RKO (cell line): ENCODE measurements at regions not wholly inside any gene's neighbourhood (a gene's known extent, or its start where the extent isn't known, plus 50 kb on each side); places are given as distances from the start of the nearest gene placed in this dataset.
"Not testable (repeated sequence)": the region's sequence is repeated elsewhere in the genome, so short reads cannot be mapped to it uniquely, and the experiment has no call there.

Experiments
- DNase-seq: peaks from one replicate; pipeline ENCODE4 v3.0.0-alpha.2; 2016; ENCODE audit warnings: low spot score

DNA sequence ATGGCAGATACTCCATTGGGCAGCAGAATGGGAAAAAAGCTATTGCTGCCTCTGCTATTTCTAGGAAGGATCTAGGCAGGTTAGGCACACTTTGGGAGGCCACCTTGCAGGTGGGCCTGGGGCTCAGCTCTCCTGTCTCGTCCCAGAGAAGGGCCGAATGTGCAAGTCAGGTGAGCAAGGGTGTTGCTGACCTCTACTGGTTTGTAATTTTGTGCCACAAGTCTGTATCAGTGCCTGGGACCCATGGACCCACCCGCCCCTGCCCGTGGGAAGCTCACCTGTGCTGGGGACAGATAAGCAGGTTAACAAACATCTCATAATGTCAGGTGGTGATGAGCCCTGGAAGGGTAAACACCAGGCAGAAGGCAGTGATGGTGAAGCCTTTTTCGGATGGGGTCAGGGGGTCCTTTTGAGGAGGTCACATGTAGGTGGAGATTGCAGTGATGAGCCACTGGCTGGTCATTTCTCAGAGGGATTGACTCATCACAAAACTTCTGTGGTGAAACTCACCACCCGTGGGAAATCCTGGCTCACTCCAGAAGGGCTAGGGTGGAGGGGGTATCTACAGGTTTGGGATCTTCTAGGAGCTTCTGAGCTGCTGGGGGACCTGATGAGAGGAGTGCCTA, 161.3 kb downstream of the KLF13 start:
- no peak for DNase-seq

DNA sequence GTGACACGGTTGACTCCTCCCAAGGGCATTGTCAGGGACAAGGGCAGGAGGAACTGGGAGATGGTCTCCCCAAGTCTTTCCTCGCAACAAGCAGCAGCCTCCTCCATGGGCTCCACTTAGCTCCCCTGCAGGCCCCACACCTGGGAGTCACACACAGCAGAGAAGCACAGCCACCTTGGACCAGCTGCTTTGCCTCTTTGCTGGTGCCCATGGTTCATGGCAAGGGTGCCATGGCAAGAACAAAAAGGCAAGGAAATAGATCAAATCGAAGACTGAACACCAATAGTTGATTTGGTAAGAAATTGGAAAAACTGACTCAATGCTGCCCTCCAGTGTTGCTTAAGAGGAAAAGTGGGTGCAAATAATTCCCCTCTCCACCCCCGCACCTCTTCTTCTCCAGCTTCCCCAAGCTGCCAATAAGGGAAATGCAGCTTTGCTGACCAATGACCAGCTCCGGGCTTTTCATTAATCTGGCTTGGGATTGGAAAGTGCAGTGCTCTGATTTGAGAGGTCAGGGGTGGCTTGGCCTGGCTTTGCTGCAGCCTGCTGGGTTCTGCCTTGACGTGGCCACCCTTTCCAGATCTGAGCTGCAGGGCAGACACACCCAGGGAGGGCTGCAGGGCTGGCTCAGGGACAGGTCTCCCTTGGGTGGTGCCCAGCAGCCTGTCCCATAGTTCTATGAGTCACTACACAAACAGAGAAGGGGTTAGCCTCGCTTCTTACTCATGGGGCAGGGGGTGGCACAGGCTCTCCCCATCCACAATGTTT, 162.0 kb downstream of the KLF13 start:
- peak; percentile 86 for DNase-seq

DNA sequence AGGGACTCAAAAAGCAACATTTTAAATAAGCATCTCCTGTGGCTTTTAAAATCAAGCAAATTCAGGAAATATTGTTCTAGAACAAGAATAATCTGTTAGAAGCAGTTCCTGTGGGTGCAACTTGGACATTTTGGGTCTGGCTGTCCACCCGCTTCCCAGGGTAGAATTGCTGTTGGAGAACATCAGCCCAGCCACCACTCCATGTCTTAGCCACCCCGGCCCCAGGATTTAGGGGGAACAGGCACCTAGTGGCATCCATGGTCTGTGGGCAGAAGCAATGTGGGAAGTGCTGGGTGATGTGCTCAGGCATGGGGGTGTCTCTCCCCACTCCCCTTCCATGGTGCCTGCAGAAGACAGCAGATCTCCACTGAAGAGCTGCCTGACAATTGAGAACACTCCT, 162.6 kb downstream of the KLF13 start:
- no peak for DNase-seq

DNA sequence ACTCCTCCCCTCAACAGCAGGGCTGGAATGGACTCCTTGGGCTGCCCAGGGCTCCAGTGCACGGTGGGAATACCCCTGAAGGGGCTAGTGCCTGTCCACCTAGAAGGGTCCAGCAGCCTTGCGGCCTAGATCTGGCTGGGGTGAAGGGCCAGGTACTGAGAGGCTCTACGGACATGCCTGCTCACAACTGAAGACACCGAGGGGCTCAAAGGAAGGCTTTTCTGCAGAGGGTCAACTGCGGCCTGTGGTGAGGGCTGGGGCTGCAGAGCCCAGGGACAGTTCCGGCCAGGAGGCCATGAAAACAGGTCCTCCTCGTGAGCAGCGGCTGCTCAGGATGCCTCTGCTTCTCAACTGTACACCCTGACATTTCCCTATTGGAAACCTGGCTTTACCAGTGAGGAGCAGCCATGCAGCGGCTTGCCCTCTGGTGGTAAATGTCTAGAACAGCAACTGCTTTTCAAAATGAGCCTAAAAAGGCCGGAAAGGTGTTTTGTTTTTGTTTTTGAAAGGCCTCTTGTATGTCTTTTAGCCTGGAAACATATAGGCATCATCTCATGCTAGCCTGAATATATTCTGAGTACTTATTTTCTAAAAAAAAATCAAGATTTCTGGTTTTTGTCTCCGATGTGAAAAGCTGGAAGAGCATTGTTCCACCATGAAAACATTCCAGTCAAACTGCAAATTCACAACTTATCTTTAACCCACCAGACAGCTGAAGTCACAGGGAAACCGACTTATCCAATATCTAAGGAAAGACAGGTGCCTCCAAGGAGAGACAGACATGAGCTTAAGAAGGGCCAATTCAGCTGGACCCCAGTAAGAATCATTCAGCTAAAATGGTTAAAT, 163.4 kb downstream of the KLF13 start:
- peak; percentile 59 for DNase-seq

DNA sequence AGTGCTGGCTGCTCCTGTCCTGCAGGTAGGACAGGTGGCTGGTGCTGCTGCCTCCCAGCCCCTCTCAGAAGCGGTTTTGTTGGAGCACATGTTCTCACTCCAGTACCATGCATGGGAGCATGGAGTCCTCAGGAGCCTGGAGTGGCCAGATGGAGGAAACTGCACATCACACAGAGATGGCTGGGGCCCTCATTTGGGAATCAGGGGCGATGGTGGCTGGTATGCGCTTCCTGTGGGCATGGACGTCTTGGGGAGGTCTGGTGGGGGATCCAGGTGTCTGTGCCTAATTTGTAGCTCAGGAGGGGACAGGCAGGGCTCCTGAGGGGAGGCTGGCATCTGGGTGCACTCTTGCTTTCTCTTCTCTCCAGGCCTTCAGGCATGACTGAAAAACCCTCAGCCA, 168.2 kb downstream of the KLF13 start:
- DNase-seq: no peak

DNA sequence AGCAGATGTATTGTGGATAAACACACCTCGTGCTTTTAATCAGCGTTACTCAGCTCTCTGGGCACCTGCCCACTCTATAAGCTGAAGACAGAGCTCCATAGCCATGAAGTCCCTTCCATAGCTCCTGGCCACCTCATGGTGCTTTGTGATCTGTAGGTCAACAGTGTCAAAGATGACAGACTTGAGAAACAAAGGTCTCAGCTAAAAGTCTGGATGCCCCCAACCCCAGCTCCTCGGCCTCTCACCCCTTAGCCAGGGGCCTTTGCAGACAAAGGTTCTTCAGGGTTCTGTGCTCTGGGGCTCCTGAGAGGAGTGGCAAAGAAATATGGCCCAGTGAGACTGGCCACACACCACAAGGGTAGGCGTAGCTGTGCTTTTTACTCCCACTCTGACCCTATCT, 168.6 kb downstream of the KLF13 start:
- no peak for DNase-seq

DNA sequence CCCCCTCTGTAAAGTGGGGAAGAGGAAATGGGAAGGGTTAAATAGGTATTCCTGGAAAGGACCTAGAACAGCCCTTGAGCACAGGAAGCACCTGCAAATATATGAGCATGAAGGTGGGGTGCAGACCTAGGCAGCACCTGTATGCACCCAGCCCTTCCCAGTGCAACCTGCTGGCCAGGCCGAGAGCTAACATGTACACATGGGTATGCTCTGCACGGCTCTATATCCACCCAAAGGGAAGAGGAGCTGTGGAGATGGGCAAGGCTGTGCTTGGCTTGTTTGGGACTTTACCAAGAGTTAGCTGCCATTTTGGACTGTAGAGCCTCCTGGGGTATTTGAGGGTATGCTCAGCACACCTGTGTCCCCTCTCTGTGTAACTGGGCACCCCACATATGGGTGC, 171.2 kb downstream of the KLF13 start:
- no peak for DNase-seq

DNA sequence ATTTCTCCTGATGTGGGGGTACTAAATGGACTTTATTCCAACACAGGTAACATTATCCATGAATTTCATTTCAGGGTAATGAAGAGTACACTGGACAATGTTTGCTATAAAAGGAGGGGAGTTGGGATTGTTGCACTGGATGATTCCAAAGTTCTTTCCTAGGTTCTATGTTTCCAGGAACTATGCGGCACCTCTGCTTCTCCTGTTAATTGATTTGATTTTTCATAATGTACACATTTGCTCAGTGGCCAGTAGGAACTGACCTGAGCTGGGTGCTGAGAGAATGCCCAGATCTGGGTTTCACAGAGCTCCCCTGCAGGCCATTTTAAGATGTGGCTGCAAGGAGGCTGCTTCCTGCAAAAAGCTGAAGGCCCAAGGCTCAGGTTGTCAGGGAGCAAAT, 171.7 kb downstream of the KLF13 start:
- DNase-seq: no peak

DNA sequence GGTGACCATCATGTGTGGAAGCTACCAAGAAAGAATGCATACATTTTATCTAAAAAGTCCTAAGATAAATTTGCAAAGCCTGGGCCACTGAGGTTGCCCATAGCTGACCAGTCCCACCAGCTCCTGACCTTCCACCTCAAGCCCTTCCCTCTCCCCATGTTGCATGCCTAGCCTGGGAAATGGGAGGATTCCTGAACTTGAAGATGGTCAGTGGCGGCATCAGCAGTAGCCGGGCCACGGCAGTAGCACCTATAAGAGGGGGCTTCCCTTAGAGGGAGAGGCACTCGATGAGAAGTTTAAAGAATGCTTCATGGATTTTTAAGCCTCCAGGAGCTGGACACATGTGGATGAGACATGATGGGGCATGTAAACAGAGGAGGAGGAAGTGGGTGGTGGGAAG, 172.1 kb downstream of the KLF13 start:
- DNase-seq: no peak

DNA sequence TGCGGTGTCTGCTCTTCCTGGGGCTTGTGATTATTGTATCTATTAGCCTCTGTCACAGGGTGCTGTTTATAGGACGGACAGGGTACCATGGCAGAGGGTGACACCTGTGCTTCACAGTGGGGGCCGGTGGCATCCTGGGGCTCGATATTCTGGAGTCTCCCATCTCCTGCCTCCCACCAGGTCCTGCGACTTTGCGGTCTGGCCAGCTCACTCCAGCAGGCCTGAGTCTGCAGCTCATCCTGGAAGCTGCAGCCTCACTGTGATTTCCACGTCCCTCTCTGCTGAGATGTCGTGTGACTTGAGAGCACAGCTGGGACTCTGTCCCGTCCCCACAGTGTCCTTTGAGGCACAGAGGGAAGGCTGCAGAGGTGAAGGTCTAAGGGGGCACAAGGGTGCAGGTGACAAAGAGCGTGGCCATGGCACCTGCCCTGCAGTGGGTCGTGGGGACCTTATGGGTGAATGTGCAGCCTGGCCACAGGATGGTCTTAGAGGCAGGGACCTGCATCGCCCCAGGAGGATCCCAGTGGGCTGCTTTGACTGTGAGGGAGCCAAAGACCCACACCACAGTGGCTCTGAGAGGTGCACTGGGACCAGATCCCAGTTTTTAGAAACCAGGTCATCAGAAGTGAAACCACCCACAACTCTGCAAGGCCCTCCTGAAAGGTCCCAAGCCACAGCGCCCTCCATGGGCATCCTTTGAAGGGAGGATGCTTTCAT, 172.8 kb downstream of the KLF13 start:
- DNase-seq: no peak

DNA sequence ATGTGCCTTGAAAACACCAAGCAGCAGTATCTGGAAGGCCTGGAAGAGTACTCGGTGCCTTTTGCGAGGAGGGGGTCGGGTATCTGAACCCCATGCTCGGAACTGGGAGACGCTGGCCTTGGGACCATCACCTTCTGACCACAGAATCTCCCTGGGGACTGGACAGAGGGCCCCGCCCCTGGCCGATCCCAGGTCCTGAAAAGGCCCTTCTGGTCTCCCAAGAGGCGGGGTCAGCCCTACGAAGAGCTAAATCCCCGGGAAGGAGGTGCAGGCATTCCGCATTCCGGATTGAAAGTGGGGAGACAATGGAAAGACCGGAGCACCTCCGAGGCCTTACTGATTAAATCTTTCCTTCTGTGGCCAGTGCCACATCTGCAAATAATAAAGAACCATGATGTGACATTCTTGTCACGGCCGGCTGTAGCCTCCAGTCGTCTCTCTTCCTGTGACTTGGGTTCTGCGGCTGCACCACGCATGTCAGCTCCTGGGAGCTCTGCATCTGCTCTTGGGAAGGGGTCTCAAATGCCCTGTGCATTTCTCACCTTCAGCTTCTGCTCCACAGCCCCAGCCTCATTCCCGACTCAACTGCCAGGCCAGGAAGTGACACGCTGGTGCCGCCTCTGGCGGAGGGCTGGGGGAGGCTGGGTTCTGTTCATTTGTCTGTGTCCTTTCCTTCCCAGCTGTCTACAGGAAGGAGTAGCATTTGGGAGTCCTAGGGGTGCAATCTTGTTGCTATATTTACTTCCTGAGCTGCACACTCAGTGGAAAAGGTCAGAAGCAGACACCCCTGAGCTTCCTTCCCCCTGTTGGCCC, 173.5 kb downstream of the KLF13 start:
- no peak for DNase-seq

DNA sequence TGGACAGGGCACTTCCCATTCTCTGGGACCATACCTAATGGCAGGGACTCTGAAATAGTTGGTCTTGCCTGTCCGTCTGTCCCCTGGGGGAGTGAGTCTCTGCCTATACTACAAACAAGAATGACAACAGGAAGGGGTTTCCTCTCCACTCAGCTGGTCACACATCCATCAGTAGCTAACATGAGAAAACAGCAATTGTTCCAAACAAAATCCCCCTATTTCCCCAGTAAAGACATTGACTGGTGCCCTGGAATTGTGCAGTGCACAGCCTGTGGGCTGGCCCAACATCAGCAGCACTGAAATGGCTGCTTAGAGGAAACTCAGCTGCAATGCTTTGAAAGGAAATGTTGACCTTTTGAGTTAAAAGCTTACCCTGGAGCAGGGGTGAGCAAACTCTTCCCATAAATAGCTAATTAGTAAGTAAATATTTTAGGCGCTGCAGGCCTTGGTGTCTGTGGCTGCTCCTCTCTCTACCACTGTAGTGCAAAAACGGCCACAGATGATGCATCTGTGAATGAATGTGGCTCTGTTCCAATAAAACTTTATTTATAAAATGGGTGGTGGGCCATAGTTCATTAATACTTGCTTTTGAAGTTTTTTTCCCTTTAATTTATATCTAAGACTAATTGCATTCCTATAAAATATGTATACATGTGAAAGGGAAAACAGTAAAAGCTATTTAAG, 174.3 kb downstream of the KLF13 start:
- no peak for DNase-seq

DNA sequence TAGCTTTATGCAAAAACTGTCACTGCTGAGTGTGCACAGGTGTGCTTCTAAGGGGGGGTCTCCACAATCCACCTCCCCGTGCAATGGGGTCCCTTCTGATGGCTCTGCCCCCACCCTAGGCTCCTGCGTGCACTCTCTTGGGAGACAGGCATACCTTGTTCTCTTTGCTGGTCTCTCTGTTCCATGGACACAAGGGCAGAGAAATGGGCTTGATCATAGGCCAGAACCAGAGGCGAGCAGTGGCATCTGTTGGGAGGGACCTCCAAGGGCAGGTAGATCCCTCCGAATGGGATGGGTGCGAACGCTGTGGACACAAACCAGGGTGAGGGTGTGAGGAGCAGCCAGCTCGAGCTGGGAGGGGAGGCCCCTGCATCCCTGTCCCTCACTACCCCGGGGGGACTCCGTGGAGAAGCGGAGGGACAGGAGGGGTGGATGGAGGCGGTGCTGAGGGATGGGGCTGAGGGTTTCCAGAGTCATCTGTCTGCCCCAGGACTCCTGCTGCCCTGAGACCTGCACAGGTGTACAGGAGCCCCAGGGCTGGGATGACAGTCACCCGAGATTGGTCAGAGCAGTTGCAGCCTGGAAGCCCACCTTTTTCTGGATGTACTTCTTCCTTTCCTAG, 175.0 kb downstream of the KLF13 start:
- no peak for DNase-seq

DNA sequence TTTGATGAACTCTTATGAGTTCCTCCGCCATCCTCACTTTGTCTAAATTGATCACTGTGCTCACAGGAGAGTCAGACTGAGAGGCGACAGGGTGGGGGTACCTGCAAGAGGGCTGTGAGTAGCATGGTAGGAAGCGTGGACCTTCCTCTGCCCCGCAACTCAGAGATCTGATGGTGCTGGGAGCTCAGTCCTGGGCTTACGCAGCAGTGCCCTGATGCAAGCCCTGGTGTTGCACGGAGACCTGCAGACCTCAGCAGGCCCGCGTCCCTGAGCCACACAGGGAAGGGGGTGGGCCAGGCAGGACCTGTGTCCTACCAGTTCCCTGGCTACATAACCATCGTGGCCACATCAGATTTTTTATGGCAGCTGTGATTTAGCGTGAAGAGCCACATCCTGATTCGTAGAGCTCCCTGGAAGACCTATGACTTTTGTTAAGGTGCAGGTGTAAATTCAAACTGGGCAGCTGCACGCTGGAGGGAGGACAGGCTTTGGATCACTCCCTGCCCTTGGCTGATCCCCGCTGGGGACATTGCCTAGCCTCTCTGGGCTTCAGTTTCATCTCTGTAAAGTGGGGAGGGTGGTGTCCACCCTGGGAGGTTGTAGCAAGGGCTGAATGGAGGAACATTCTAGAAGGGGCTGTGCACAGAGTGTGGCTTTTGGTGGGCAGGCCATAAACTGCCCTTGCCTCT, 176.1 kb downstream of the KLF13 start:
- DNase-seq: no peak

DNA sequence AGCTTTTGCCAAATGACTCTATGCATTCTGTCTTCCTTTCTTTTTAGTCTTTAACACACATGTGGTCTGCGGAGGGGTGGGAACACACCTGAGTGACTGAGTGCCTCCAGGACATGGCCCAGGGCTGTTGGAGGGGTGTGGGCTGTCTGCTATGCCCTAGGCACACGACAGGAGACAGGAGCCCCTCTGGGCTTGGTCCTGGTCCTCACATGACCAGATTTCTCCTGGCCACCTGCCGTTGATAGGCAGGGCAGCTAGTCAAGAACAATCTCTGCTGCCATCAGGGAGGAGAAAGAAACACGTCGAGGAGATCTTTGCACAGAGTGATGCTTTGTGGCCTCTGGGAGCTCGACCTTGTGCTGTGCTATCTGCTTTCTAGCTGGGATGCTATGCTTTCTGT, 176.6 kb downstream of the KLF13 start:
- DNase-seq: no peak

DNA sequence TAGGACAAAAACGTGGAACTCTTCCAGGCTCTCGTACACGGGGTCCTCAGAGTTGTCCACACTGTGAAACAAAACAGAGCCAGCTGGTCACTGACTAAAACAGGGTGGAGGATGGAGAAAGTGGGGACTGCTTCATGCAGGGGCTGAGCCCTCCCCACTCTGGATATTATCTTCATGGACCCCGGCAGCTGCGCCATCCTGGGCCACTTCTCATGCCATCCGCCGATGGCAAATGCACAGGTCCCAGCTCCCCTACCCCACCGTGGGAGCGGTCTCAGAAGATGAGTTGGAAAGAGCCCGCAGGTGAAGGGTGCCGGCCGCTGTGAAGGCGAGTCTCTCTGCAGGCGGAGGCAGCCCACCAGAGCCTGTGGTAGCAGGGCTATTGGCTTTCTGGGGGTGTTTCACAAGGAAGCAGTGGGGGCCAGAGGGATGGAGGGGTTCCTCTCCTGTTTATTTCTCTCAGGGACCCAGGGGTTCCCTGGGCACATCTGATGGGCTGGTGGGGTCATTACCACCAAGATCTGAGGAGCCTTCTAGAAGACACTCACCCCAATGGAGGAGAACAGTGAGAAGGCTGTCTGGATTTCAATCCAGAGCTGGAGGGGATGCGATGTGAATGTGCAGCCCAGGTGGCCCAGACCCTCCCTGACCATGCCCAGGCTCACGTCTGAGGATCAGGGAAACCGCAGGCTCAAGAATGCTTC, 177.3 kb downstream of the KLF13 start:
- DNase-seq: no peak

DNA sequence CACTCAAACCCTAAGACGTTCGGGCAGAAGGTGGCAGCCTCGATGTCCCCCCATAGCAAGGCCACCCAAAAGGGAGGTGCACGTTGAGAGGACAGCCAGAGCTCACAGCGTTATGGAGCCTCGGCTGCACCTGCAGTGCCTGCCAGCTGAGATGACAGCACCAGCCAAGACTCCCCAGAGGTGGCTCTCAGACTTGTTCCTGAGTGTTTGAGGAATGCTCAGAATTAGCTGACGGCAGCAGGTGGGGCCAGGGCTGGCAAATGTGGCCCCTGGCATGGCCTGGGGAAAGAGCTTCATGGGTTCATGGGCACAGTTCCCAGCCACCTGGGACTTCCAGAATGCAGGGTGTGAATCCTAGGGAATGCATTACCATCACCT, 177.8 kb downstream of the KLF13 start:
- DNase-seq: no peak

DNA sequence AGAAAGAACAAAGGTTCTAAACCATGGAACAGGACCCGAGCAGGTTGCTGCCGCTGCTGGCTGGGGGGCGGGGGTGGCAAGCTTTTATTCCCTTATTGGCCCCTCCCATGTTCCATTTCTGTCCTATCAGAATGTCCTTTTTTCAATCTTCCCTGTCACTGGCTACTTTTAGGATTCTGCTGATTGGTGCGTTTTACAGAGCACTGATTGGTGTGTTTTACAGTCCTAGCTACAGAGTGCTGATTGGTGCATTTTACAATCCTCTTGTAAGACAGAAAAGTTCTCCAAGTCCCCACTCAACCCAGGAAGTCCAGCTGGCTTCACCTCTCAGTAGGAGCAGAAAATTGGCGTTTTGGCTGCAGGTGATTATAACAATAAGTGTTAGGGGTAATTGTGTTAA, 180.9 kb downstream of the KLF13 start:
- DNase-seq: not testable (repeated sequence)

DNA sequence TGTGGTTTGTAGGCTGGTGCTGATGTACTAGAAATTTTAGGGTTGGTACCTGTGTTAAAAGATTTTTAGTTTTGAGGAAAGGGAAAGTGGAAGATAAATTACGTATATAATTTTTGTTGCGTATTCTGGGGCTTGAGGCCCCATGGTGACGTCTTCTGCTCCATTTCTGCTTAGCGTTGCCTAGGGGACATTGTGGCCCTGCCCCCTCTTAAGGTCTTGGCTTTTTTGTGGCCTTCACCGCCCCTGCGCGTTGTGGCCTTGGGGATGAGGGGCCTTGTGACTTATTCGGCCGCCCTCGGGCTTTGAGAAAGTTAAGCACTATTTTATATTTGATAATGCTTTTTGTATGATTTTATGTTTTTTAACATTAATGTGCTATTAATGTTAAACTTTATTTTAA, 182.0 kb downstream of the KLF13 start:
- DNase-seq: no peak
